GM12872 (cell line): ENCODE measurements at regions not wholly inside any gene's neighbourhood (a gene's known extent, or its start where the extent isn't known, plus 50 kb on each side); places are given as distances from the start of the nearest gene placed in this dataset.

Source experiments
- TF ChIP-seq, protein P1 (sequence below): IDR thresholded peaks from 3 replicates; pipeline ENCODE4 v1.5.1; 2011; ENCODE audit warnings: low read depth, mild to moderate bottlenecking, low read length, moderate library complexity; ENCODE audit not compliant: insufficient read depth

DNA sequence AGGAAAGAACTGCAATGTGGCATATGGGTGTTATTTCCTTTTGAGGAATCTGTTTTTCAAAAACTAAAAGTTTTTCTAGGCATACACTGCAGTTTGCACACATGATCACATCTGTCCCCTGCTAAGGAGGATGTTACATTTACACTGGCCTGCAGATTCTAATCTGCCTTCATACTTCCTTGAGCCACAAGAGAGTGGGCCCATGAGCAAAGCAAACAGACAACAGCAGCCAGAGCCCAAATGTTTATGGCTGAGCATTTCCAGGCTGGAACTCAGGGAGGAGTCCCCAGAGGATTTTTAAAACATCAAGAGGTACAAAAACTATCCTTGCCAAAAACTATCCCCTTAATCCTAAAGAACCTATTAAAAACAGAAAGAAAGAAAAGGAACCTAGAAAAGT, 117.2 kb upstream of the MTNR1B start:
- TF ChIP-seq, protein P1, sequence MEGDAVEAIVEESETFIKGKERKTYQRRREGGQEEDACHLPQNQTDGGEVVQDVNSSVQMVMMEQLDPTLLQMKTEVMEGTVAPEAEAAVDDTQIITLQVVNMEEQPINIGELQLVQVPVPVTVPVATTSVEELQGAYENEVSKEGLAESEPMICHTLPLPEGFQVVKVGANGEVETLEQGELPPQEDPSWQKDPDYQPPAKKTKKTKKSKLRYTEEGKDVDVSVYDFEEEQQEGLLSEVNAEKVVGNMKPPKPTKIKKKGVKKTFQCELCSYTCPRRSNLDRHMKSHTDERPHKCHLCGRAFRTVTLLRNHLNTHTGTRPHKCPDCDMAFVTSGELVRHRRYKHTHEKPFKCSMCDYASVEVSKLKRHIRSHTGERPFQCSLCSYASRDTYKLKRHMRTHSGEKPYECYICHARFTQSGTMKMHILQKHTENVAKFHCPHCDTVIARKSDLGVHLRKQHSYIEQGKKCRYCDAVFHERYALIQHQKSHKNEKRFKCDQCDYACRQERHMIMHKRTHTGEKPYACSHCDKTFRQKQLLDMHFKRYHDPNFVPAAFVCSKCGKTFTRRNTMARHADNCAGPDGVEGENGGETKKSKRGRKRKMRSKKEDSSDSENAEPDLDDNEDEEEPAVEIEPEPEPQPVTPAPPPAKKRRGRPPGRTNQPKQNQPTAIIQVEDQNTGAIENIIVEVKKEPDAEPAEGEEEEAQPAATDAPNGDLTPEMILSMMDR = no peak

- TF ChIP-seq, protein P1 = no peak
These were observed 116.5 kb upstream of the MTNR1B start for GRCh38 chr11:92852946-92853345.

GRCh38 chr11:92854162-92854561, 115.3 kb upstream of the MTNR1B start:
- TF ChIP-seq, protein P1 = no peak

GRCh38 chr11:92854952-92855351, 114.5 kb upstream of the MTNR1B start:
- TF ChIP-seq, protein P1 = no peak

DNA sequence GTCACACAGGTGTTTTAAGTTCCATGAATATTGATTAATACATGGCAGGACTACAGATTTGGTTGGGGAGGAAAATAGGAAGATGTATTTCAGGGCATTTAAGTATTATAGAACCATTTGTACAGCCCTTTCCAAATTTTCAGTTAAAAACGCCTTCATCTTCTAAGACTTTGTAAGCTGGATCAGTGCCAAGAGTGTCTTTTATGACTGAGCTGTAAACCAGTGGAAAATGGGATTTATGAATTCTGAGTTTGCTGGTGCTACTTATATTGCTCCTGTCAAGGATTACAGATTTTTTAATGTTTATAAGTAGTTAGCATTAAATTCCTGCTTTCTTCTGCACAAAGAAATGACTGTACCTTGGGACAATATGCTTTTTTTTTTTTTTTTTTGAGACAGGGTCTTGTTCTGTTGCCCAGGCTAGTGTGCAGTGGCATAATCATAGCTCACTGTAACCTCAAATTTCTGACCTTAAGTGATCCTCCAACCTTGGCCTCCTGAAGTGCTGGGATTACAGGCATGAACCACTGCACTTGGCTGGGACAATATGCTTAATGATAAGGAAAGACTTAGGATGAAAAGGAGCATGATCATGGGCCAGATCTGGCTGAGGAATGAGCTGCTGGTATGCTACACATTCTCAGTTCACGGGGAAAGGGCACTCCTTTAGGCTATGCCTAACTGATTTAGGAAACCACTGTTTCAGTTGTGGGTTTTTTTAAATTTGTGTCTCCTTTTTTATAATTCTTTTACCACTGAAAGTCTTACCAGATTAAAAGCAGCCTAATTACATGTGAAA, 113.6 kb upstream of the MTNR1B start:
- TF ChIP-seq, protein P1 = no peak

GRCh38 chr11:92857407-92857806, 112.0 kb upstream of the MTNR1B start:
- TF ChIP-seq, protein P1 = no peak

- TF ChIP-seq, protein P1 = no peak
These were observed 110.2 kb upstream of the MTNR1B start for GRCh38 chr11:92859156-92859690.
